Tongue (tissue), 2 donors: ENCODE measurements at regions not wholly inside any gene's neighbourhood (a gene's known extent, or its start where the extent isn't known, plus 50 kb on each side); places are given as distances from the start of the nearest gene placed in this dataset. TPM values are rescaled to one million over a fixed set of nuclear protein-coding genes. Genes with fewer than 3 reads are reported as not detected.

ENCODE experiments used
- DNase-seq: peaks from one replicate; pipeline ENCODE4 v3.0.0-alpha.2; 2015
- small RNA-seq: library from RNA; depleted of rRNA; stranded (forward); fragments of <200 nt; gene quantifications from one replicate; pipeline ENCODE3, GENCODE V24; 2014; ENCODE audit warnings: low replicate concordance

DNA sequence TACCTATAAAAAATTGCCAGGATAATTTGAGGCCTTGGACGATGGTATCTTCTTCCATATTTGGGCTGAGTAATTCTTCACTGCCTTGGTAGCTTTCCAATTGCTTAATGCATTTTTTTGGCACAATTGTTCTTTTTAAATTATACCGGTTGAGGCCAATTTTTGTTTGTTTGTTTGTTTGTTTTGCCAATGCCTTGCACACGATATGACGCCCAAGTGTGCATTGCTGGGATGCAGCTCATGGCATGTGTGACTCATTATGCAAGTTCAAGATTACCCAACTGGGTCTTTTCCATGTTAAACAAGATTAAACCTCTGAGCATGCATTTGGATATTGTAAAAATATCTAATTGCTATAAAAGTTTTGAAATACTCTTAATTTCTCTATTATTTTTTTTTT, 71.1 kb upstream of the KCNIP4 start:
- DNase-seq: no peak

GRCh38 chr4:22014222-22014741, 65.7 kb upstream of the KCNIP4 start:
- DNase-seq: no peak

DNA sequence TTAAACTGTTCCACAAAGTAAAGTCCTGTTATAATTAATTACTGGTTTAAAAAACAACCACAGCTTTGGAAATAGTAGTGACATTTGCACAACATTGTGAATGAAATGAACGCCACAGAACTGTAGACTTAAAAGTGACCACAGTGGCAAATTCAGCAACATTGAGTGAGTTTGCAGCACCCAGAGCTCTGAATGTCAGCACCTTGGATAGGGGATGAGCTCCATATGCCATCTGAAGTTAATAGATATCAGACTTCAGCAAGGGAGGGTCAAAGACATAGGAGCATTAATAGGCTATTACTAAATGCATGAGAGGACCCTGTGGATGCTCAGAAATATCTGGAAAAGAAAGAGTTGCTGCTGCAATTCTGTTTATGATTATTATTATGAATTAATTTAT, 55.3 kb upstream of the KCNIP4 start:
- no peak for DNase-seq

Small RNA genes in the stretch of these regions (small RNA-seq; reads per million reads assigned to genes)
- not detected for gene RNU6-420P
